ENCODE measurements at regions not wholly inside any gene's neighbourhood (a gene's known extent, or its start where the extent isn't known, plus 50 kb on each side); places are given as distances from the start of the nearest gene placed in this dataset.
A peak's percentile ranks its signal among the peaks of the same experiment; 100 is the strongest.
"Not testable (repeated sequence)": the region's sequence is repeated elsewhere in the genome, so short reads cannot be mapped to it uniquely, and the experiment has no call there.

- no peak overlapping the region for H3K27ac ChIP-seq
- no peaks in the 10 kb centered on the region for H3K36me3 ChIP-seq
- no peaks in the 10 kb centered on the region for H3K9me3 ChIP-seq
- WGBS, 2 donors (ENCODE audit: low coverage in 1 of 2): 15 to 19% methylated on average over 5 of the region's 5 CpGs
- no peaks in the 10 kb centered on the region for H3K4me1 ChIP-seq
- no peak for ATAC-seq
- H3K27me3 ChIP-seq: peaks cover 8% of the 10 kb centered on the region
- TF ChIP-seq CTCF (IDR thresholded peaks at IDR 0.05) (peak; percentile 31 to 67 (median 46)), EP300 (IDR thresholded peaks at IDR 0.05) (no peak)
- no peak overlapping the region for H3K4me3 ChIP-seq
These were observed 102.0 kb upstream of the MYRIP start for GRCh38 chr3:39707314-39707909.

GRCh38 chr3:39712413-39713048 lies 96.9 kb upstream of the MYRIP start:
- H3K4me3 ChIP-seq: no peak overlapping the region
- peaks cover 8% of the 10 kb centered on the region for H3K27me3 ChIP-seq
- no peaks in the 10 kb centered on the region for H3K9me3 ChIP-seq
- H3K36me3 ChIP-seq: no peaks in the 10 kb centered on the region
- no peak overlapping the region for H3K27ac ChIP-seq
- 86% methylated on average over 4 of the region's 4 CpGs for WGBS, 2 donors (ENCODE audit: low coverage in 1 of 2)
- ATAC-seq: no peak
- no peaks in the 10 kb centered on the region for H3K4me1 ChIP-seq
- TF ChIP-seq POLR2AphosphoS5 (IDR thresholded peaks at IDR 0.05) (no peak), POLR2A (IDR thresholded peaks at IDR 0.05) (no peak), EP300 (IDR thresholded peaks at IDR 0.05) (no peak), CTCF (IDR thresholded peaks at IDR 0.05) (no peak)

GRCh38 chr3:39713341-39713740 lies 96.1 kb upstream of the MYRIP start:
- not testable (repeated sequence) for H3K4me1 ChIP-seq, H3K9me3 ChIP-seq, H3K4me3 ChIP-seq, H3K27ac ChIP-seq, H3K27me3 ChIP-seq, ATAC-seq, H3K36me3 ChIP-seq
- no CpG with 5 or more reads among the region's 24 CpGs for WGBS, 2 donors (ENCODE audit: low coverage in 1 of 2)

GRCh38 chr3:39716849-39717248 lies 92.6 kb upstream of the MYRIP start:
- Histone ChIP-seq H3K4me3 (no peak overlapping the region), H3K27ac (no peak overlapping the region), H3K27me3 (no peaks in the 10 kb centered on the region), H3K36me3 (no peaks in the 10 kb centered on the region), H3K9me3 (no peaks in the 10 kb centered on the region), H3K4me1 (no peaks in the 10 kb centered on the region)
- 63 to 64% methylated on average over 3 of the region's 3 CpGs for WGBS, 2 donors (ENCODE audit: low coverage in 1 of 2)
- TF ChIP-seq POLR2AphosphoS5 (IDR thresholded peaks at IDR 0.05) (no peak), CTCF (IDR thresholded peaks at IDR 0.05) (no peak), EP300 (IDR thresholded peaks at IDR 0.05) (no peak), POLR2A (IDR thresholded peaks at IDR 0.05) (no peak)
- no peak for ATAC-seq

- Histone ChIP-seq H3K36me3 (no peaks in the 10 kb centered on the region), H3K4me1 (no peaks in the 10 kb centered on the region), H3K9me3 (no peaks in the 10 kb centered on the region), H3K27me3 (no peaks in the 10 kb centered on the region), H3K4me3 (no peak overlapping the region), H3K27ac (no peak overlapping the region)
- no peak for ATAC-seq
- 33 to 53% methylated on average over 5 to 7 of the region's 7 CpGs for WGBS, 2 donors (ENCODE audit: low coverage in 1 of 2)
- TF ChIP-seq CTCF (IDR thresholded peaks at IDR 0.05) (no peak), POLR2A (IDR thresholded peaks at IDR 0.05) (no peak), EP300 (IDR thresholded peaks at IDR 0.05) (no peak), POLR2AphosphoS5 (IDR thresholded peaks at IDR 0.05) (no peak)
These were observed 90.5 kb upstream of the MYRIP start for GRCh38 chr3:39718674-39719595.

Data from gastroesophageal sphincter (tissue), 4 donors.